NB4 (cell line): ENCODE measurements at regions not wholly inside any gene's neighbourhood (a gene's known extent, or its start where the extent isn't known, plus 50 kb on each side); places are given as distances from the start of the nearest gene placed in this dataset.

Experiments used
- MYC ChIP-seq: IDR thresholded peaks from 2 replicates; pipeline ENCODE4 v1.6.1; 2011; ENCODE audit warnings: low read depth, low read length
- POLR2A ChIP-seq: IDR thresholded peaks from 2 replicates; pipeline ENCODE4 v1.6.1; 2011; ENCODE audit warnings: mild to moderate bottlenecking; ENCODE audit not compliant: insufficient read length; ENCODE audit errors: extremely low read depth
- TF ChIP-seq, protein P1 (sequence below): IDR thresholded peaks from one replicate; pipeline ENCODE4 v1.5.1; 2012; ENCODE audit warnings: low read depth, low read length
- TF ChIP-seq, protein P2 (sequence below): IDR thresholded peaks from 2 replicates; pipeline ENCODE4 v1.6.1; 2011; ENCODE audit warnings: low read depth, low read length

DNA sequence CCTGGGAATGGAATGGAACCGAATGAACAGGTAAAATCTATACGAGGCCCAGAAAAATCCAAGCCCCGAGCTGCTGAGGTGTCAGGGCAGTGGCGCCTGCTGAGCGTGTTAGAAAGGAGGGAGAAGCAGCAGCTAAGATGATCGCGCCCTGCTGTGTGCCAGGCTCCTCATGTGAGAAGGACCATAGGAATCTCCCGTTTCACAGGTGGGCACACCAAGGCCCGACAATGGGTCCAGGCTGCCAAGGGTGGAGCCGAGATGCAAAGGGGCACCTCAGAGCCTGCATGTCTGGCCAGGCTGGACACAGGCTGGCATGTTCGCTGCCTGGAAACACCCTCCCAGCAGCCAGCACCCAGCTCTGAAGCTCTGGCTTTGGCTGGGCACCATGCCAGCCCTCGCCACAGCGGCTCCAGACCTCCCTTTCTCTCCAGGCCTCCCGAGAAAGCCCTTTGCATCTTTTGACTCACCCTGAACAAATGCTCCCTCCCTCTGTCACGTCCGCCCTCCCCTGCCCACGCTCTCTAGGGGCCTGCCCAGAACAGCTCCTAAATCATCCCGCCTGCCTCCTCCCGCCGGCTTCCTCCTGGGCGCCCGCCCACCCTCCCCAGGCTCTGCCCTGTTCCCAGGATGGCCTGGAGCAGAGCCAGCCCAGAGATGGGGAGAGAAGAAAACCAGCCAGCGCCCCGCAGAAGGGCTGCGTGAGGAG lies 217.8 kb upstream of the GSE1 start:
- TF ChIP-seq MYC (no peak), POLR2A (no peak)
- TF ChIP-seq, protein P1, sequence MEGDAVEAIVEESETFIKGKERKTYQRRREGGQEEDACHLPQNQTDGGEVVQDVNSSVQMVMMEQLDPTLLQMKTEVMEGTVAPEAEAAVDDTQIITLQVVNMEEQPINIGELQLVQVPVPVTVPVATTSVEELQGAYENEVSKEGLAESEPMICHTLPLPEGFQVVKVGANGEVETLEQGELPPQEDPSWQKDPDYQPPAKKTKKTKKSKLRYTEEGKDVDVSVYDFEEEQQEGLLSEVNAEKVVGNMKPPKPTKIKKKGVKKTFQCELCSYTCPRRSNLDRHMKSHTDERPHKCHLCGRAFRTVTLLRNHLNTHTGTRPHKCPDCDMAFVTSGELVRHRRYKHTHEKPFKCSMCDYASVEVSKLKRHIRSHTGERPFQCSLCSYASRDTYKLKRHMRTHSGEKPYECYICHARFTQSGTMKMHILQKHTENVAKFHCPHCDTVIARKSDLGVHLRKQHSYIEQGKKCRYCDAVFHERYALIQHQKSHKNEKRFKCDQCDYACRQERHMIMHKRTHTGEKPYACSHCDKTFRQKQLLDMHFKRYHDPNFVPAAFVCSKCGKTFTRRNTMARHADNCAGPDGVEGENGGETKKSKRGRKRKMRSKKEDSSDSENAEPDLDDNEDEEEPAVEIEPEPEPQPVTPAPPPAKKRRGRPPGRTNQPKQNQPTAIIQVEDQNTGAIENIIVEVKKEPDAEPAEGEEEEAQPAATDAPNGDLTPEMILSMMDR: no peak
- TF ChIP-seq, protein P2, sequence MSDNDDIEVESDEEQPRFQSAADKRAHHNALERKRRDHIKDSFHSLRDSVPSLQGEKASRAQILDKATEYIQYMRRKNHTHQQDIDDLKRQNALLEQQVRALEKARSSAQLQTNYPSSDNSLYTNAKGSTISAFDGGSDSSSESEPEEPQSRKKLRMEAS: no peak
